ENCODE measurements at regions not wholly inside any gene's neighbourhood (a gene's known extent, or its start where the extent isn't known, plus 50 kb on each side); places are given as distances from the start of the nearest gene placed in this dataset.

DNA sequence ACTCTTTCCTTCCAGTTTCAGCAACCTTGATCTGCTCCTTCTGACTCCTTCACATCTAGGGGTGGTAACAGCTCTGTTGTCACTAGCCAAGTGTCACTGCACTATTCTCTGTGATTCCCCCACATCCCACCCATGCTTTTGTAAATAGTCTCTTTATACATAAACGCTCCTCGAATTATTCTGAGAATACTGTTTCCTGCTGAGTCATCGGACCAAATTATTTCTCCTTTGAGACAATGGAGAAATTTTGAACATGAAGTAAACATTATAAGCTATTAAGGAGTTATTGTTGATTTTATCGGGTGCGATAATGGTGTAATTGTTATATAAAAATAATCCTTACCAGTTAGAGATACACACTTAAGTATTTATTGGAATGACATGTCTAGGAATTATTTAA is 245.1 kb upstream of the RPS6KA3 start:
- H3K9me3 ChIP-seq: no peaks in the 10 kb centered on the region
- no peaks in the 10 kb centered on the region for H3K27me3 ChIP-seq
- H3K4me3 ChIP-seq: no peak overlapping the region
- no peak for DNase-seq
- H3K36me3 ChIP-seq: no peaks in the 10 kb centered on the region
- H3K27ac ChIP-seq: no peak overlapping the region
- TF ChIP-seq EP300 (IDR thresholded peaks at IDR 0.05) (no peak), POLR2A (IDR thresholded peaks at IDR 0.05) (no peak), POLR2AphosphoS5 (IDR thresholded peaks at IDR 0.05) (no peak)
- TF ChIP-seq, protein P1, sequence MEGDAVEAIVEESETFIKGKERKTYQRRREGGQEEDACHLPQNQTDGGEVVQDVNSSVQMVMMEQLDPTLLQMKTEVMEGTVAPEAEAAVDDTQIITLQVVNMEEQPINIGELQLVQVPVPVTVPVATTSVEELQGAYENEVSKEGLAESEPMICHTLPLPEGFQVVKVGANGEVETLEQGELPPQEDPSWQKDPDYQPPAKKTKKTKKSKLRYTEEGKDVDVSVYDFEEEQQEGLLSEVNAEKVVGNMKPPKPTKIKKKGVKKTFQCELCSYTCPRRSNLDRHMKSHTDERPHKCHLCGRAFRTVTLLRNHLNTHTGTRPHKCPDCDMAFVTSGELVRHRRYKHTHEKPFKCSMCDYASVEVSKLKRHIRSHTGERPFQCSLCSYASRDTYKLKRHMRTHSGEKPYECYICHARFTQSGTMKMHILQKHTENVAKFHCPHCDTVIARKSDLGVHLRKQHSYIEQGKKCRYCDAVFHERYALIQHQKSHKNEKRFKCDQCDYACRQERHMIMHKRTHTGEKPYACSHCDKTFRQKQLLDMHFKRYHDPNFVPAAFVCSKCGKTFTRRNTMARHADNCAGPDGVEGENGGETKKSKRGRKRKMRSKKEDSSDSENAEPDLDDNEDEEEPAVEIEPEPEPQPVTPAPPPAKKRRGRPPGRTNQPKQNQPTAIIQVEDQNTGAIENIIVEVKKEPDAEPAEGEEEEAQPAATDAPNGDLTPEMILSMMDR (IDR thresholded peaks at IDR 0.05): no peak
- H3K4me1 ChIP-seq: no peaks in the 10 kb centered on the region
- intact Hi-C loops (cut with DNase I): no loop called here
- 72 to 90% methylated on average over 5 of the region's 5 CpGs for WGBS, 2 donors

DNA sequence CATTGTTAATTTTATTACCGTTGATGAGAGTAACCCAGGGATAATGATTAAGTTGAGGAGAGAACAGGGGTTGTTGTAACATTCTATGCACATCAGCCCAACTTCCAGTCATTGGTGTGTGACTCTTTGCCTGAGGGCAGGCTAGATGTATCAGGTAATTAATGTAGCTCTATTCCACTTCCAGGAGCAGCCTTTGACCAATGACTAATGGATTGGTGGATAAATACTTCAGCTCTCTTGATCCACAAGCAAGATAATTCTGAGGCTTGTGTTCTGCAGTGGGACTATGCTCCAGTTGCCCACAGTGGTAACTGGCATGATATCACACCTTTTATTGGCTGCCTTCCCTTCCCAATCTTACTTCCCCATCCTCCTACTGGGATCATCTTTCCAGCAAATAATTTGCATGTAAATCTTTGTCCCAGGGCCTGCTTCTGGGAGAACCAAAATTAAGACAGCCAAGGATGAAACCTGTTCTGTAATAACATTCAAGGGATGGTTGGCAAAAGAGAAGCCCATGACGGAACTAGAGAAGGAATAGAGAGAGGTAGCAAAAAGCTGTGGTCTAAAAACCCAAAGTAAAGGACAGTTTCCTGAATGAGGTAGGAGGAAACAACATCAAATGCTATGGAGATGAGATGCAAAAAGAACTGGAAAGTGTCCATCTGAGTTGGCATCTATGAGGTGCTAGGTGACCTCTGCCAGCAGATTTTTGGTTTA is 241.4 kb upstream of the RPS6KA3 start:
- no peaks in the 10 kb centered on the region for H3K4me1 ChIP-seq
- no peaks in the 10 kb centered on the region for H3K36me3 ChIP-seq
- no peaks in the 10 kb centered on the region for H3K27me3 ChIP-seq
- intact Hi-C loops (cut with DNase I): no loop called here
- H3K9me3 ChIP-seq: no peaks in the 10 kb centered on the region
- DNase-seq: no peak
- H3K4me3 ChIP-seq: no peak overlapping the region
- WGBS, 2 donors: 94 to 95% methylated on average over 2 of the region's 2 CpGs
- no peak for TF ChIP-seq POLR2A (IDR thresholded peaks at IDR 0.05)
- TF ChIP-seq EP300 (IDR thresholded peaks at IDR 0.05): no peak
- TF ChIP-seq POLR2AphosphoS5 (IDR thresholded peaks at IDR 0.05): no peak
- TF ChIP-seq, protein P1 (IDR thresholded peaks at IDR 0.05): no peak
- no peak overlapping the region for H3K27ac ChIP-seq

DNA sequence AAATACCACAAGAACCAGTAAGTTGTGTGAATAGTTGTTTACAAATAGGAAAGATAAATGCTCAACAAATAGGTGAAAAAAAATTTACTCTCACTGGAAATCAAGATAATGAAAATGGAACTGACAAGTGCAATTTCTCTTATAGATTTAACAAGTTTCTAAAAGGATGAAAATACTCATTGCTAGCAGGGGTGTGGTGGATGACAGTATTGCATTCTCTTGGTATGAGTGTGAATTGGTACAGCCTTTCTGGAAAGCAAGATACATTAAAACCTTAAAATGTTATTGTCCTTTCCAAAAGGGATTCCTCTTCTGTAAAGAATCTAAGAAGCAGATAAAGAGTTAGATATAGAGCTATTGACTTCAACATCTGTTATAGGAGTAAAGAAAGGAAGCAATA is 240.0 kb upstream of the RPS6KA3 start:
- no peaks in the 10 kb centered on the region for H3K36me3 ChIP-seq
- no peaks in the 10 kb centered on the region for H3K9me3 ChIP-seq
- TF ChIP-seq POLR2AphosphoS5 (IDR thresholded peaks at IDR 0.05) (no peak), EP300 (IDR thresholded peaks at IDR 0.05) (no peak), POLR2A (IDR thresholded peaks at IDR 0.05) (no peak)
- TF ChIP-seq, protein P1 (IDR thresholded peaks at IDR 0.05): no peak
- H3K27me3 ChIP-seq: no peaks in the 10 kb centered on the region
- no peak overlapping the region for H3K4me3 ChIP-seq
- DNase-seq: no peak
- H3K4me1 ChIP-seq: no peaks in the 10 kb centered on the region
- no peak overlapping the region for H3K27ac ChIP-seq
- intact Hi-C loops (cut with DNase I): no loop called here

DNA sequence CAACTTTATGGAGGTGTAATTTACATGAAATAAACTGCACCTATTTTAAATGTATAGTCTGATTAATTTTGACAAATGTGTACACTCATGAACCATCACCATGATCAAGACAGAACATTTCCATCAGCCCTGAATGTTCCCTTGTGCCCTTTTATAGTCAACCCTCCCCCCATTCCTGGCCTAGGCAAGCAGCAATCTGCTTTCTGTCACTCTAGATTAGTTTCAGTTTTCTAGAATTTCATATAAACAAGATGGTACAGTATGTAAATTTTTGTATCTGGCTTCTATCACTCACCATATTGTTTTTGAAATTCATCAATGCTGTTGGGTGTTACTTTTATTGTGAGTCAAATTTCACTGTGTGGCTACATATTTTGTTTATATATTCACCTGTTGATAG is 234.2 kb upstream of the RPS6KA3 start:
- no peaks in the 10 kb centered on the region for H3K36me3 ChIP-seq
- H3K9me3 ChIP-seq: no peaks in the 10 kb centered on the region
- DNase-seq: no peak
- peaks cover 0 to 11% (median 0%) of the 10 kb centered on the region in 4 donors for H3K4me1 ChIP-seq
- no peak overlapping the region for H3K4me3 ChIP-seq
- H3K27ac ChIP-seq: no peak overlapping the region
- intact Hi-C loops (cut with DNase I): no loop called here
- TF ChIP-seq EP300 (IDR thresholded peaks at IDR 0.05): peak in 1 of 4 donors; percentile 28
- peak in 3 of 4 donors; percentile 65 to 90 (median 90) for TF ChIP-seq POLR2AphosphoS5 (IDR thresholded peaks at IDR 0.05)
- TF ChIP-seq POLR2A (IDR thresholded peaks at IDR 0.05): no peak
- TF ChIP-seq, protein P1 (IDR thresholded peaks at IDR 0.05): no peak
- H3K27me3 ChIP-seq: no peaks in the 10 kb centered on the region

All from sigmoid colon (tissue), 6 donors.